BE2C (cell line): ENCODE measurements at regions not wholly inside any gene's neighbourhood (a gene's known extent, or its start where the extent isn't known, plus 50 kb on each side); places are given as distances from the start of the nearest gene placed in this dataset.
A peak's percentile ranks its signal among the peaks of the same experiment; 100 is the strongest.

Source experiments
- DNase-seq: peaks from one replicate; pipeline ENCODE4 v3.0.0-alpha.2; 2020
- H3K27me3 ChIP-seq: fragments of 250-450 bp; sonication (Bioruptor Pico); 2 replicates; pipeline ENCODE4 v1.5.1; 2020; ENCODE audit warnings: mild to moderate bottlenecking
- H3K36me3 ChIP-seq: fragments of 250-450 bp; sonication (Bioruptor Pico); 2 replicates; pipeline ENCODE4 v1.5.1; 2020; ENCODE audit warnings: mild to moderate bottlenecking
- H3K4me1 ChIP-seq: fragments of 250-450 bp; sonication (Bioruptor Pico); 2 replicates; pipeline ENCODE4 v1.5.1; 2020
- H3K4me3 ChIP-seq: 2 replicates; pipeline ENCODE4 v1.5.1; 2011; ENCODE audit warnings: low read depth, low read length
- H3K9me3 ChIP-seq: fragments of 250-450 bp; sonication (Bioruptor Pico); 2 replicates; pipeline ENCODE4 v1.5.1; 2020
- TF ChIP-seq, protein P1 (sequence below): IDR thresholded peaks from 2 replicates; pipeline ENCODE4 v1.5.1; 2012; ENCODE audit warnings: mild to moderate bottlenecking, low read depth, low read length

DNA sequence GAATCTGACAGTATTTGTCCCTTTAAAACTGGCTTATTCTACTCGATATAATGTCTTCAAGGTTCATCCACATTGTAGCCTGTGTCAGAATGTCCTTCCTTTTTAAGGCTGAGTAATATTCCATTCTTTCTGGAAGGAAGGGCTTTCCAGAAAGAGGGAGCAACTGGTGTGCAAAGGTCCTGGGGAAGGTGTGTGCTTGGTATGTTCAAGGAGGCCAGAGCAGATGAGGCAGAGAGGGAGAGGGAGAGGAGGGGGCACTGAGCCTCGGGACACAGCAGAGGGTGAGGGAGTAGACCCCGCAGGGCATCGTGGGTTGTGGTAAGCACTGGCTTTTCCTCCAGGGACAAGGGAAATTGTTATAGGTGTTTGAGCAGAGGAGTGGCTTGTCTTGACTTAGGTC lies 90.9 kb upstream of the NCOR2 start:
- no peak for DNase-seq
- peaks cover 25% of the 10 kb centered on the region for H3K4me1 ChIP-seq
- H3K9me3 ChIP-seq = no peaks in the 10 kb centered on the region
- H3K27me3 ChIP-seq = no peaks in the 10 kb centered on the region
- no peak overlapping the region for H3K4me3 ChIP-seq
- no peaks in the 10 kb centered on the region for H3K36me3 ChIP-seq
- TF ChIP-seq, protein P1, sequence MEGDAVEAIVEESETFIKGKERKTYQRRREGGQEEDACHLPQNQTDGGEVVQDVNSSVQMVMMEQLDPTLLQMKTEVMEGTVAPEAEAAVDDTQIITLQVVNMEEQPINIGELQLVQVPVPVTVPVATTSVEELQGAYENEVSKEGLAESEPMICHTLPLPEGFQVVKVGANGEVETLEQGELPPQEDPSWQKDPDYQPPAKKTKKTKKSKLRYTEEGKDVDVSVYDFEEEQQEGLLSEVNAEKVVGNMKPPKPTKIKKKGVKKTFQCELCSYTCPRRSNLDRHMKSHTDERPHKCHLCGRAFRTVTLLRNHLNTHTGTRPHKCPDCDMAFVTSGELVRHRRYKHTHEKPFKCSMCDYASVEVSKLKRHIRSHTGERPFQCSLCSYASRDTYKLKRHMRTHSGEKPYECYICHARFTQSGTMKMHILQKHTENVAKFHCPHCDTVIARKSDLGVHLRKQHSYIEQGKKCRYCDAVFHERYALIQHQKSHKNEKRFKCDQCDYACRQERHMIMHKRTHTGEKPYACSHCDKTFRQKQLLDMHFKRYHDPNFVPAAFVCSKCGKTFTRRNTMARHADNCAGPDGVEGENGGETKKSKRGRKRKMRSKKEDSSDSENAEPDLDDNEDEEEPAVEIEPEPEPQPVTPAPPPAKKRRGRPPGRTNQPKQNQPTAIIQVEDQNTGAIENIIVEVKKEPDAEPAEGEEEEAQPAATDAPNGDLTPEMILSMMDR = no peak

DNA sequence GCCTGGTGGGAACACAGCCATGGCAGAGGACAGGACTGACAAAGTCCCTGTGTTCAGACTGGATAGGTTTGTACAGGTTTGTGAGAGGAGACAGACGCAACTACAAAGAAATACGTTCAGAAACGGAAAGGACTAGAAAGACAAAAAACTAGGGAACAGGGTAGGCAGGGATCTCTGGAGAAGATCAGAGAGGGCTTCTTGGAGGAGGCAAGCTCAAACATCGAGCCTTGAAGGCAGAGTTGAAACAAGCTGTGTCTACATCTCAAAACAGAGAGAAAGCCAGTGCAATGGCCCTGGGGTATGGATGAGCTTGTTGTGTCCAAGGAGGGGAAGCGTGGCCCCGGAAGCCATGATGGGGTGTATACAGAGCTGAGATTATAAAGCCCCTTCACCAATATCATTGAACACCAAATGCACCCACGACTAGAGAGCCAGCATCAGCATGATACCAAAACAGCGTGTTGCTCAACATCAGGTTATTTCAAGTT lies 89.6 kb upstream of the NCOR2 start:
- peaks cover 25% of the 10 kb centered on the region for H3K4me1 ChIP-seq
- TF ChIP-seq, protein P1 = no peak

DNA sequence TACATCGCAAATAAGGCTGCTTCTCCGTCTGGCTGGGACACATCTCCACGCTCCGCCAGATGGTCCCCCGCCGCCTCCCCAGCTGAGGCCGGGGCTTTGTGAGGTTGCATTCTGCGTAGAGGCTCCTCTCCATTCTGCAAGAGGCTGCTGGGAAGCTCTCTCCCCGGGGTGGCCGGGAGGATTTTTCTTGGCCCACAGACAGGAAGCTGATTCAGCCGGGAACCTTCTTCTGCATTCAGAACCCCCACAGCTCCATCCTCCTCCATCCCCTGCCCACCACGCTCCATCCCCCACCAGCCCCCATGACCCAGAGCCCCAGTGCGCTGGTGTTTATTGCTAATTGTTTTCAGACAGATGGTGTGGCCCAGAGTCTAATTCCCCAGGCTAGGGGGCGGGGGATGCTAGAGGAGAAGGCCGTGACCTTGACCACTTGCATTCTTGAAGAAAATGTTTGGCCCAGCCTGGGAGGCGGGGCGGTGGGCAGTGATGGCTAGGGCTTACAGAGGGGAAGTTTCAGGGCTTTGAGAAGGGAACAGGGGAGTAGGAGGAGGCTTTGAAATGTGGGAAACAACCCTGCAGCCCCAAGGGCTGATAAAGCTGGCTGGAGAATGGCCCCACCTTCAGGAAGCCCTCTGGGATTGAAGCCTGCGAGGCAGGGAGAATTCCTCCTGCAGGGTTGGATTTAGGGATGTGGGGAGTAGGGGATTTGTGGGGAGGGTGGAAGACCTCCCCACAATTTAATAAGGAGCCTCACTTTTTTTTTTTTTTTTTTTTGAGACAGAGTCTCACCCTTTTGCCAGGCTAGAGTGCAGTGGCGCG lies 88.5 kb upstream of the NCOR2 start:
- peak; percentile 72 for DNase-seq
- H3K27me3 ChIP-seq = no peaks in the 10 kb centered on the region
- peak overlapping the region; percentile 1; the same call in 1 of the 2 replicates for H3K4me3 ChIP-seq
- TF ChIP-seq, protein P1 = peak; percentile 33; the same call in 1 of the 2 replicates
- peaks cover 17% of the 10 kb centered on the region for H3K4me1 ChIP-seq
- no peaks in the 10 kb centered on the region for H3K9me3 ChIP-seq
- no peaks in the 10 kb centered on the region for H3K36me3 ChIP-seq

More for the DNA sequence above, 89.6 kb upstream of the NCOR2 start:
- Histone ChIP-seq H3K27me3 (no peaks in the 10 kb centered on the region), H3K9me3 (no peaks in the 10 kb centered on the region), H3K4me3 (no peak overlapping the region), H3K36me3 (no peaks in the 10 kb centered on the region)
- DNase-seq = no peak

DNA sequence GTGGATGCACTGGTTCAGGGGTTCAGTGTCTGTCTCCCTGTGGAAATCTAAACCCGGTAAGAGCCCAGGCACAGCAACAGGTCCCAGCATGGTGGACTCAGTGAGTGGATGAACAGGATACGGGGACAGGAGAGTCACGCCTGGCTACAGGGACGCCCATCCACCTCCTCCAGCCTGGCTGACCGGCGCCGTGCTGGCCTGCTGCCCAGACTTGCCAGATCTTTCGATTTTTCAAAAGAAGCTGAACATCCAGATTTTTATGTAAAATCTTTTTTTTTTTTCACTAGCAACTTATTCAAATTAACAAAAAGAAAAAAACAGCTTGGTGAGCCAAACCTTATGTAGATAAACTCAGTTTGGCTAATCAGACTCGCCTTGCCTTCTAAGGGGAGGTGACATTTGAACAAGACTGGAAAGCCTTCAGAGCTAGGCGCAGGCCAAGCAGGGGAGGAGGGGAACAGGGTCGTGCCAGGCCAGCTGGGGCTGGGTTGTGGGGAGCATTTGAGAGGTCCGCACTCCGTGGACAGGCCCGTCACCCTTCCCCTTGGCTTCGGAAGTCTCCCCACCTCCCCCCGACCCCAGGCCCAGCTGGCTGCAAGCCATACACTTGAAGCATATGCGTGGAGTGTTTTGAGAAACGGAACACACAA lies 87.8 kb upstream of the NCOR2 start:
- H3K36me3 ChIP-seq = no peaks in the 10 kb centered on the region
- no peaks in the 10 kb centered on the region for H3K9me3 ChIP-seq
- H3K4me1 ChIP-seq = peaks cover 14% of the 10 kb centered on the region
- no peaks in the 10 kb centered on the region for H3K27me3 ChIP-seq
- H3K4me3 ChIP-seq = peak overlapping the region; percentile 1; the same call in 1 of the 2 replicates
- peak; percentile 76 for DNase-seq
- TF ChIP-seq, protein P1 = no peak

DNA sequence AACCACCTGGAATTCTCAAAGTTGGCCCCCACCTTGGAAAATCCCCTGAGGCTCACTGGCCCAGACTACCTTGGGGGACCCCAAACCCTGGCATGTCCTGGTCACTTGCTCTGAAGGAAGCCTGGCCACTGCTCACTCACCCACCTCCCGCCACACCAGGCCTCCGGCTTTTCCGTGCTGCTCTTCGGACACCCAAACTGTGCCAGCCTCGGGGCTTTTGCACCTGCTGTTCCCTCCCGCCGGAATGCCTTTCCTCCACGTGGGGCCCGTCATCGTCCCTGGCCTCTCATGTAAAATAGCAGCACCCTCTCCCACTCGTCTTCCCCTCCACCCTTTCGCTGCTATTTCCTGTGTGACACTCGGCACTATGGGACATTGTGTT lies 87.2 kb upstream of the NCOR2 start:
- no peak for DNase-seq
- H3K27me3 ChIP-seq = no peaks in the 10 kb centered on the region
- peaks cover 14% of the 10 kb centered on the region for H3K4me1 ChIP-seq
- no peaks in the 10 kb centered on the region for H3K9me3 ChIP-seq
- TF ChIP-seq, protein P1 = no peak
- no peak overlapping the region for H3K4me3 ChIP-seq
- no peaks in the 10 kb centered on the region for H3K36me3 ChIP-seq
